ENCODE measurements at regions not wholly inside any gene's neighbourhood (a gene's known extent, or its start where the extent isn't known, plus 50 kb on each side); places are given as distances from the start of the nearest gene placed in this dataset.

- no peak for TF ChIP-seq CTCF (IDR thresholded peaks at IDR 0.05)
- TF ChIP-seq POLR2A (IDR thresholded peaks at IDR 0.05), result no peak
- peaks cover 4% of the 10 kb centered on the region for H3K4me1 ChIP-seq
- H3K9me3 ChIP-seq, result no peaks in the 10 kb centered on the region
- H3K27ac ChIP-seq, result no peak overlapping the region
- no peaks in the 10 kb centered on the region for H3K36me3 ChIP-seq (ENCODE audit: low read depth, missing control alignments)
- peak overlapping the region; percentile 16 to 36 for H3K4me3 ChIP-seq
- DNase-seq, result peak; percentile 56
- 29 to 47% methylated on average over 9 to 23 of the region's 23 CpGs for WGBS, 2 donors
- intact Hi-C loops (cut with DNase I; ENCODE audit: low total_unique reads), result no loop called here
- H3K27me3 ChIP-seq, result no peaks in the 10 kb centered on the region
Measured at GRCh38 chr2:128607911-128608506, 289.3 kb upstream of the HS6ST1 start.

- Histone ChIP-seq H3K27me3 (no peaks in the 10 kb centered on the region), H3K36me3 (ENCODE audit: low read depth, missing control alignments) (no peaks in the 10 kb centered on the region), H3K27ac (no peak overlapping the region), H3K9me3 (no peaks in the 10 kb centered on the region), H3K4me3 (no peak overlapping the region), H3K4me1 (no peaks in the 10 kb centered on the region)
- intact Hi-C loops (cut with DNase I; ENCODE audit: low total_unique reads), result no loop called here
- TF ChIP-seq POLR2A (IDR thresholded peaks at IDR 0.05) (no peak), CTCF (IDR thresholded peaks at IDR 0.05) (no peak)
- DNase-seq, result no peak
- 90 to 96% methylated on average over 17 to 18 of the region's 18 CpGs for WGBS, 2 donors
Measured at GRCh38 chr2:128608921-128609880, 290.5 kb upstream of the HS6ST1 start.

- TF ChIP-seq CTCF (IDR thresholded peaks at IDR 0.05), result no peak
- TF ChIP-seq POLR2A (IDR thresholded peaks at IDR 0.05), result no peak
- no peaks in the 10 kb centered on the region for H3K4me1 ChIP-seq
- intact Hi-C loops (cut with DNase I; ENCODE audit: low total_unique reads), result no loop called here
- no peaks in the 10 kb centered on the region for H3K9me3 ChIP-seq
- H3K27ac ChIP-seq, result no peak overlapping the region
- WGBS, 2 donors, result 91 to 97% methylated on average over 9 of the region's 9 CpGs
- H3K27me3 ChIP-seq, result no peaks in the 10 kb centered on the region
- H3K4me3 ChIP-seq, result no peak overlapping the region
- no peak for DNase-seq
- H3K36me3 ChIP-seq (ENCODE audit: low read depth, missing control alignments), result no peaks in the 10 kb centered on the region
Measured at GRCh38 chr2:128610496-128610895, 291.8 kb upstream of the HS6ST1 start.

GRCh38 chr2:128611421-128612320 is 293.0 kb upstream of the HS6ST1 start:
- no peak for DNase-seq
- no peak overlapping the region for H3K27ac ChIP-seq

More at GRCh38 chr2:128611421-128612320, 293.0 kb upstream of the HS6ST1 start:
- Histone ChIP-seq H3K4me1 (no peaks in the 10 kb centered on the region), H3K36me3 (ENCODE audit: low read depth, missing control alignments) (no peaks in the 10 kb centered on the region), H3K4me3 (no peak overlapping the region), H3K27me3 (no peaks in the 10 kb centered on the region), H3K9me3 (no peaks in the 10 kb centered on the region)
- 75 to 78% methylated on average over 8 of the region's 8 CpGs for WGBS, 2 donors
- intact Hi-C loops (cut with DNase I; ENCODE audit: low total_unique reads), result no loop called here
- TF ChIP-seq CTCF (IDR thresholded peaks at IDR 0.05) (no peak), POLR2A (IDR thresholded peaks at IDR 0.05) (no peak)

Data from testis (tissue), 2 donors.